HEK293 (cell line): ENCODE measurements at regions not wholly inside any gene's neighbourhood (a gene's known extent, or its start where the extent isn't known, plus 50 kb on each side); places are given as distances from the start of the nearest gene placed in this dataset.

ENCODE experiments used
- CTCF ChIA-PET: fragments of 350-600 bp; formaldehyde crosslinking; extraction: SDS; loops from one replicate; lab custom pipeline; 2021; ENCODE audit warnings: antibody characterized with exemption; lab: Yijun Ruan, JAX
- POLR2A ChIA-PET: fragments of 300-600 bp; formaldehyde crosslinking; extraction: SDS; loops from one replicate; lab custom pipeline; 2020; ENCODE audit warnings: antibody characterized with exemption, inconsistent platforms; lab: Yijun Ruan, JAX
- H3K27ac ChIP-seq: fragments of 200-500 bp; sonication (Bioruptor generic); 2 replicates; pipeline ENCODE4 v1.5.1; 2014; ENCODE audit warnings: low read depth, low read length, control low read depth, inconsistent platforms; ENCODE audit errors: extremely low read depth
- H3K36me3 ChIP-seq, 2 experiments: fragments of 200-500 bp in 1 of 2; sonication (Bioruptor generic) in 1 of 2; 1 replicate in 1 of 2; 2 replicates in 1 of 2; pipeline ENCODE4 v1.5.1; 2014 to 2017; ENCODE audit warnings: inconsistent platforms in 2 of 2, low read length in 2 of 2; ENCODE audit not compliant: control insufficient read depth in 2 of 2, insufficient read depth in 1 of 2
- H3K4me1 ChIP-seq: fragments of 200-500 bp; sonication (Bioruptor generic); 2 replicates; pipeline ENCODE4 v1.5.1; 2014; ENCODE audit warnings: mild to moderate bottlenecking, low read length, inconsistent platforms; ENCODE audit not compliant: control insufficient read depth, insufficient read depth
- H3K4me3 ChIP-seq: 2 replicates; pipeline ENCODE4 v1.5.1; 2011; ENCODE audit warnings: low read depth, mild to moderate bottlenecking, control low read depth, low read length, moderate library complexity
- H3K9me3 ChIP-seq: fragments of 200-500 bp; sonication (Bioruptor generic); 2 replicates; pipeline ENCODE4 v1.5.1; 2014; ENCODE audit warnings: low read depth, low read length, inconsistent platforms; ENCODE audit not compliant: control insufficient read depth, insufficient read depth
- BCL11B ChIP-seq: fragments of 450-650 bp; formaldehyde crosslinking; IDR thresholded peaks from 2 replicates; pipeline ENCODE4 v1.5.1; 2016; ENCODE audit warnings: low read depth, missing biosample characterization, missing genetic modification characterization
- GFI1B ChIP-seq: fragments of 450-650 bp; formaldehyde crosslinking; IDR thresholded peaks from 2 replicates; pipeline ENCODE4 v1.5.1; 2016; ENCODE audit warnings: missing biosample characterization, missing genetic modification characterization
- KLF7 ChIP-seq: fragments of 450-650 bp; formaldehyde crosslinking; IDR thresholded peaks from 2 replicates; pipeline ENCODE4 v1.5.1; 2016; ENCODE audit warnings: missing biosample characterization, missing genetic modification characterization, borderline replicate concordance
- ZBTB7A ChIP-seq: fragments of 450-650 bp; formaldehyde crosslinking; IDR thresholded peaks from 2 replicates; pipeline ENCODE4 v1.5.1; 2016; ENCODE audit warnings: low read depth, missing biosample characterization, missing genetic modification characterization
- ZNF175 ChIP-seq: fragments of 450-650 bp; formaldehyde crosslinking; IDR thresholded peaks from 2 replicates; pipeline ENCODE4 v1.5.1; 2016; ENCODE audit warnings: missing biosample characterization, missing genetic modification characterization
- ZNF19 ChIP-seq: fragments of 450-650 bp; formaldehyde crosslinking; IDR thresholded peaks from 2 replicates; pipeline ENCODE4; 2016; ENCODE audit warnings: missing biosample characterization, missing genetic modification characterization, low read depth
- ZNF202 ChIP-seq: fragments of 450-650 bp; formaldehyde crosslinking; IDR thresholded peaks from 2 replicates; pipeline ENCODE4 v1.5.1; 2016; ENCODE audit warnings: missing biosample characterization, missing genetic modification characterization, borderline replicate concordance
- ZNF211 ChIP-seq: fragments of 450-650 bp; formaldehyde crosslinking; IDR thresholded peaks from 2 replicates; pipeline ENCODE4 v1.5.1; 2016; ENCODE audit warnings: low read depth, missing biosample characterization, missing genetic modification characterization
- ZNF354C ChIP-seq: fragments of 450-650 bp; formaldehyde crosslinking; IDR thresholded peaks from 2 replicates; pipeline ENCODE4 v1.5.1; 2016; ENCODE audit warnings: missing biosample characterization, missing genetic modification characterization, low read depth, borderline replicate concordance
- ZNF544 ChIP-seq: fragments of 450-650 bp; formaldehyde crosslinking; IDR thresholded peaks from 2 replicates; pipeline ENCODE4 v1.5.0; 2017; ENCODE audit warnings: missing biosample characterization, missing genetic modification characterization
- ZNF549 ChIP-seq: fragments of 450-650 bp; IDR thresholded peaks from 2 replicates; pipeline ENCODE4 v1.5.1; 2018; ENCODE audit warnings: missing biosample characterization, missing genetic modification characterization, mild to moderate bottlenecking, inconsistent platforms, moderate library complexity
- ZNF629 ChIP-seq: fragments of 450-650 bp; formaldehyde crosslinking; IDR thresholded peaks from 2 replicates; pipeline ENCODE4 v1.5.1; 2017; ENCODE audit warnings: missing biosample characterization, missing genetic modification characterization
- ZNF830 ChIP-seq: fragments of 450-650 bp; IDR thresholded peaks from 2 replicates; pipeline ENCODE4 v1.5.0; 2018; ENCODE audit warnings: missing biosample characterization, missing genetic modification characterization, low read depth, mild to moderate bottlenecking, moderate library complexity
- TF ChIP-seq, protein P1 (sequence below): fragments of 450-650 bp; formaldehyde crosslinking; IDR thresholded peaks from 2 replicates; pipeline ENCODE4; 2016; ENCODE audit warnings: missing biosample characterization, missing genetic modification characterization
- TF ChIP-seq, protein P2 (sequence below): fragments of 450-650 bp; formaldehyde crosslinking; conservative IDR thresholded peaks from 2 replicates; pipeline ENCODE4 v1.5.1; 2016; ENCODE audit warnings: low read depth, missing biosample characterization, missing genetic modification characterization
- TF ChIP-seq, protein P3 (sequence below): fragments of 450-650 bp; formaldehyde crosslinking; IDR thresholded peaks from 2 replicates; pipeline ENCODE4 v1.5.1; 2016; ENCODE audit warnings: missing biosample characterization, missing genetic modification characterization

DNA sequence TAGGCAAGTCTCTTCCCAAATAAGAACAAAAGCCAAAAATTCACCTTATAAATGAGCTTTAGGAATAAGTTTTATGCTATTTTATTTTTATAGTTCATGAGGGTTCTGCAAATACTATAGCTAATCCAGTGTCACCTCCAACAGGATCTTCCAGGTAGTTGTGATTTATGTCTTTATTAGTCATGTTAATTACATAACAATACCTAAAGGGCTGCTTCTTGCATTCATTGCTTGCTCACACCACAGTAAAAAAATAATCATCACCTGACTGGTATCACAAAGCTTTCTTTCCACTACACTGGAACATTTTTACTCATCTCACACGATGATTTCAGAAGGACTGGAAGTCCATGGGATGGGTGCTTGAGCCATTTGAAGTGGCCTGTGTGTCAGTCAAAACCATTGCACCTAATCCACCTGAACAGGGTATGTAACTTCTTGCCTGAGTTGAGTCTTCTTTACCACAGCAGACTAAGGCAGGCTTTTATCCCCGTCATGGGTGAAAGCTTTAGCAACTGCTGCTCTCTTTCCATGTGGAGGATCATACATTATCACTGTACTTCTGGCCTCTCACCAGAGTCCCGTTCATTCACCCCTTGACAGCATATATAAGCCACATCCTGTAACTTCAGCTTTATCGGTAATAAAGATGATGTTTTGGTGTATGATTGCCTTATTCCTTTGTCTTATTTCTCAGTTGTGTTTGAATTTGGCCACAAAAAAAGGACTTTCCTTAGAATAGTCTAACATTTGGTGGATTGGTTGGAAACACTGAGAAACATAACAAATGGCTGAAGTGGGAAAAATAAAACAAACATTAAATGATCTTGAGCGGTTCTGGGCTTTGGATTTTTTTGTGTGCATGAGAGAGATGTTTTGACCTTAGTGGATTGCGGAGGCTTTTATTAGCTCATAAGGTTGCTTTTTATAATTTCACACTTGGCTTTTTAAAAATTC is 382.6 kb upstream of the THBS1 start:
- POLR2A ChIA-PET = no interaction called here
- TF ChIP-seq ZNF202 (tag by site-specific recombination) (no peak), ZBTB7A (tag by site-specific recombination) (no peak), ZNF175 (tag by site-specific recombination) (no peak), ZNF549 (tag by site-specific recombination) (no peak), ZNF544 (no peak), ZNF19 (tag by site-specific recombination) (no peak), ZNF354C (tag by site-specific recombination) (no peak), ZNF830 (no peak), KLF7 (tag by site-specific recombination) (no peak), BCL11B (tag by site-specific recombination) (no peak), ZNF629 (tag by site-specific recombination) (no peak), GFI1B (tag by site-specific recombination) (no peak), ZNF211 (tag by site-specific recombination) (no peak)
- TF ChIP-seq, protein P1, sequence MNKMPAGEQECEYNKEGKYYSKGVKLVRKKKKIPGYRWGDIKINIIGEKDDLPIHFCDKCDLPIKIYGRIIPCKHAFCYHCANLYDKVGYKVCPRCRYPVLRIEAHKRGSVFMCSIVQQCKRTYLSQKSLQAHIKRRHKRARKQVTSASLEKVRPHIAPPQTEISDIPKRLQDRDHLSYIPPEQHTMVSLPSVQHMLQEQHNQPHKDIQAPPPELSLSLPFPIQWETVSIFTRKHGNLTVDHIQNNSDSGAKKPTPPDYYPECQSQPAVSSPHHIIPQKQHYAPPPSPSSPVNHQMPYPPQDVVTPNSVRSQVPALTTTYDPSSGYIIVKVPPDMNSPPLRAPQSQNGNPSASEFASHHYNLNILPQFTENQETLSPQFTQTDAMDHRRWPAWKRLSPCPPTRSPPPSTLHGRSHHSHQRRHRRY (tag by site-specific recombination) = no peak
- TF ChIP-seq, protein P2, sequence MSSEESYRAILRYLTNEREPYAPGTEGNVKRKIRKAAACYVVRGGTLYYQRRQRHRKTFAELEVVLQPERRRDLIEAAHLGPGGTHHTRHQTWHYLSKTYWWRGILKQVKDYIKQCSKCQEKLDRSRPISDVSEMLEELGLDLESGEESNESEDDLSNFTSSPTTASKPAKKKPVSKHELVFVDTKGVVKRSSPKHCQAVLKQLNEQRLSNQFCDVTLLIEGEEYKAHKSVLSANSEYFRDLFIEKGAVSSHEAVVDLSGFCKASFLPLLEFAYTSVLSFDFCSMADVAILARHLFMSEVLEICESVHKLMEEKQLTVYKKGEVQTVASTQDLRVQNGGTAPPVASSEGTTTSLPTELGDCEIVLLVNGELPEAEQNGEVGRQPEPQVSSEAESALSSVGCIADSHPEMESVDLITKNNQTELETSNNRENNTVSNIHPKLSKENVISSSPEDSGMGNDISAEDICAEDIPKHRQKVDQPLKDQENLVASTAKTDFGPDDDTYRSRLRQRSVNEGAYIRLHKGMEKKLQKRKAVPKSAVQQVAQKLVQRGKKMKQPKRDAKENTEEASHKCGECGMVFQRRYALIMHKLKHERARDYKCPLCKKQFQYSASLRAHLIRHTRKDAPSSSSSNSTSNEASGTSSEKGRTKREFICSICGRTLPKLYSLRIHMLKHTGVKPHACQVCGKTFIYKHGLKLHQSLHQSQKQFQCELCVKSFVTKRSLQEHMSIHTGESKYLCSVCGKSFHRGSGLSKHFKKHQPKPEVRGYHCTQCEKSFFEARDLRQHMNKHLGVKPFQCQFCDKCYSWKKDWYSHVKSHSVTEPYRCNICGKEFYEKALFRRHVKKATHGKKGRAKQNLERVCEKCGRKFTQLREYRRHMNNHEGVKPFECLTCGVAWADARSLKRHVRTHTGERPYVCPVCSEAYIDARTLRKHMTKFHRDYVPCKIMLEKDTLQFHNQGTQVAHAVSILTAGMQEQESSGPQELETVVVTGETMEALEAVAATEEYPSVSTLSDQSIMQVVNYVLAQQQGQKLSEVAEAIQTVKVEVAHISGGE (tag by site-specific recombination) = no peak
- TF ChIP-seq, protein P3, sequence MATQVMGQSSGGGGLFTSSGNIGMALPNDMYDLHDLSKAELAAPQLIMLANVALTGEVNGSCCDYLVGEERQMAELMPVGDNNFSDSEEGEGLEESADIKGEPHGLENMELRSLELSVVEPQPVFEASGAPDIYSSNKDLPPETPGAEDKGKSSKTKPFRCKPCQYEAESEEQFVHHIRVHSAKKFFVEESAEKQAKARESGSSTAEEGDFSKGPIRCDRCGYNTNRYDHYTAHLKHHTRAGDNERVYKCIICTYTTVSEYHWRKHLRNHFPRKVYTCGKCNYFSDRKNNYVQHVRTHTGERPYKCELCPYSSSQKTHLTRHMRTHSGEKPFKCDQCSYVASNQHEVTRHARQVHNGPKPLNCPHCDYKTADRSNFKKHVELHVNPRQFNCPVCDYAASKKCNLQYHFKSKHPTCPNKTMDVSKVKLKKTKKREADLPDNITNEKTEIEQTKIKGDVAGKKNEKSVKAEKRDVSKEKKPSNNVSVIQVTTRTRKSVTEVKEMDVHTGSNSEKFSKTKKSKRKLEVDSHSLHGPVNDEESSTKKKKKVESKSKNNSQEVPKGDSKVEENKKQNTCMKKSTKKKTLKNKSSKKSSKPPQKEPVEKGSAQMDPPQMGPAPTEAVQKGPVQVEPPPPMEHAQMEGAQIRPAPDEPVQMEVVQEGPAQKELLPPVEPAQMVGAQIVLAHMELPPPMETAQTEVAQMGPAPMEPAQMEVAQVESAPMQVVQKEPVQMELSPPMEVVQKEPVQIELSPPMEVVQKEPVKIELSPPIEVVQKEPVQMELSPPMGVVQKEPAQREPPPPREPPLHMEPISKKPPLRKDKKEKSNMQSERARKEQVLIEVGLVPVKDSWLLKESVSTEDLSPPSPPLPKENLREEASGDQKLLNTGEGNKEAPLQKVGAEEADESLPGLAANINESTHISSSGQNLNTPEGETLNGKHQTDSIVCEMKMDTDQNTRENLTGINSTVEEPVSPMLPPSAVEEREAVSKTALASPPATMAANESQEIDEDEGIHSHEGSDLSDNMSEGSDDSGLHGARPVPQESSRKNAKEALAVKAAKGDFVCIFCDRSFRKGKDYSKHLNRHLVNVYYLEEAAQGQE (tag by site-specific recombination) = no peak
- H3K4me3 ChIP-seq = no peak overlapping the region
- CTCF ChIA-PET = interaction anchor here (0.7 kb wide), 1 partner anchor 56 kb away, joined by 3 read pairs; no protein-coding TSS in a partner anchor
- H3K9me3 ChIP-seq = no peaks in the 10 kb centered on the region
- H3K4me1 ChIP-seq = no peaks in the 10 kb centered on the region
- H3K36me3 ChIP-seq = no peaks in the 10 kb centered on the region
- H3K27ac ChIP-seq = no peak overlapping the region
